PC-9 (cell line): ENCODE measurements at regions not wholly inside any gene's neighbourhood (a gene's known extent, or its start where the extent isn't known, plus 50 kb on each side); places are given as distances from the start of the nearest gene placed in this dataset.

ENCODE experiments used
- BruUV-seq: library from RNA; stranded (reverse); fragments of 400-500 nt; replicated peaks from 2 replicates; lab custom pipeline; 2021; lab: Mats Ljungman, UMichigan
- CTCF ChIA-PET: fragments of 300-600 bp; sonication (Branson Sonifier 250); formaldehyde crosslinking; loops from one replicate; lab custom pipeline; 2022; ENCODE audit warnings: antibody characterized with exemption; lab: Charles Lee
- POLR2A ChIA-PET: fragments of 300-600 bp; sonication (Branson Sonifier 250); formaldehyde crosslinking; loops from one replicate; lab custom pipeline; 2022; ENCODE audit warnings: antibody characterized with exemption; ENCODE audit not compliant: unreplicated experiment; lab: Charles Lee
- DNase-seq, 2 experiments: peaks; one replicate each; pipeline versions ENCODE4 v3.0.0 to v3.0.0-alpha.2; 2015 to 2022; ENCODE audit warnings: mixed read lengths in 1 of 2
- H2AFZ ChIP-seq: fragments of 200-600 bp; sonication (generic); 2 replicates; pipeline ENCODE4 v1.8.1; 2017; ENCODE audit warnings: antibody characterized with exemption
- H3F3A ChIP-seq: fragments of 200-600 bp; sonication (generic); 2 replicates; pipeline ENCODE4 v1.8.1; 2017; ENCODE audit warnings: antibody characterized with exemption, mild to moderate bottlenecking, low read depth; ENCODE audit not compliant: insufficient read depth
- H3K27ac ChIP-seq: fragments of 200-600 bp; sonication (generic); 2 replicates; pipeline ENCODE4 v1.6.1; 2016; ENCODE audit warnings: mixed run types
- H3K27me3 ChIP-seq: fragments of 200-600 bp; sonication (generic); 2 replicates; pipeline ENCODE4 v1.6.1; 2016; ENCODE audit warnings: low read depth, mixed run types; ENCODE audit not compliant: insufficient read depth
- H3K36me3 ChIP-seq: fragments of 200-600 bp; sonication (generic); 2 replicates; pipeline ENCODE4 v1.6.1; 2016; ENCODE audit warnings: low read depth, mixed run types
- H3K4me1 ChIP-seq: fragments of 200-600 bp; sonication (generic); replicated peaks from 2 replicates; pipeline ENCODE4 v1.6.1; 2016; ENCODE audit warnings: mixed run types; ENCODE audit not compliant: insufficient read depth
- H3K4me2 ChIP-seq: fragments of 200-600 bp; sonication (generic); 2 replicates; pipeline ENCODE4 v1.6.1; 2017; ENCODE audit warnings: mixed run types
- H3K4me3 ChIP-seq: fragments of 200-600 bp; sonication (generic); 2 replicates; pipeline ENCODE4 v1.6.1; 2016; ENCODE audit warnings: mixed run types
- H3K79me2 ChIP-seq: fragments of 200-600 bp; sonication (generic); 2 replicates; pipeline ENCODE4 v1.6.1; 2017; ENCODE audit warnings: low read depth, mixed run types
- H3K9me2 ChIP-seq: fragments of 200-600 bp; sonication (generic); 2 replicates; pipeline ENCODE4 v1.8.1; 2017; ENCODE audit warnings: mild to moderate bottlenecking; ENCODE audit not compliant: insufficient read depth
- H3K9me3 ChIP-seq: fragments of 200-600 bp; sonication (generic); 2 replicates; pipeline ENCODE4 v1.8.1; 2016; ENCODE audit warnings: low read depth; ENCODE audit not compliant: insufficient read depth
- H4K20me1 ChIP-seq: fragments of 200-600 bp; sonication (generic); 2 replicates; pipeline ENCODE4 v1.8.1; 2017; ENCODE audit not compliant: insufficient read depth
- CTCF ChIP-seq: fragments of 200-600 bp; sonication (generic); conservative IDR thresholded peaks from 2 replicates; pipeline ENCODE4 v1.6.1; 2017; ENCODE audit warnings: mixed run types, antibody characterized with exemption, mild to moderate bottlenecking, moderate library complexity
- EZH2 ChIP-seq: fragments of 200-600 bp; sonication (generic); IDR thresholded peaks from 2 replicates; pipeline ENCODE4 v1.8.0; 2017; ENCODE audit warnings: antibody characterized with exemption, low read depth
- intact Hi-C: fragments of 100-400 bp; cut with micrococcal nuclease; formaldehyde crosslinking; loops from one replicate; pipeline ENCODE4 v1.10.0; 2022; ENCODE audit not compliant: unreplicated experiment

GRCh38 chr5:89269721-89270120 lies 386.7 kb upstream of the MEF2C start:
- Histone ChIP-seq H2AFZ (no peak overlapping the region), H3K4me3 (no peak overlapping the region), H3K4me2 (no peak overlapping the region), H3K36me3 (no peaks in the 10 kb centered on the region), H4K20me1 (no peaks in the 10 kb centered on the region), H3K27ac (no peak overlapping the region), H3F3A (no peaks in the 10 kb centered on the region), H3K4me1 (no peaks in the 10 kb centered on the region), H3K9me2 (no peaks in the 10 kb centered on the region), H3K9me3 (no peaks in the 10 kb centered on the region), H3K79me2 (no peaks in the 10 kb centered on the region), H3K27me3 (no peaks in the 10 kb centered on the region)
- DNase-seq = no peak
- POLR2A ChIA-PET = no interaction called here
- CTCF ChIA-PET = no interaction called here
- TF ChIP-seq EZH2 (no peak), CTCF (no peak)
- BruUV-seq = no TSS peak
- intact Hi-C loops = loop anchor here (10.0 kb wide), 1 partner anchor 465 kb away; no protein-coding TSS in a partner anchor

GRCh38 chr5:89268460-89268859 lies 385.5 kb upstream of the MEF2C start:
- H3K36me3 ChIP-seq = no peaks in the 10 kb centered on the region
- TF ChIP-seq EZH2 (no peak), CTCF (no peak)
- peak in 1 of 2 experiments; percentile 16 for DNase-seq
- H3K4me1 ChIP-seq = no peaks in the 10 kb centered on the region
- no peaks in the 10 kb centered on the region for H3K79me2 ChIP-seq
- intact Hi-C loops = loop anchor here (10.0 kb wide), 1 partner anchor 466 kb away; no protein-coding TSS in a partner anchor
- H3K4me2 ChIP-seq = no peak overlapping the region
- no peak overlapping the region for H3K4me3 ChIP-seq
- BruUV-seq = no TSS peak
- no peak overlapping the region for H2AFZ ChIP-seq
- POLR2A ChIA-PET = no interaction called here
- H4K20me1 ChIP-seq = no peaks in the 10 kb centered on the region
- H3K9me3 ChIP-seq = no peaks in the 10 kb centered on the region
- H3K27ac ChIP-seq = no peak overlapping the region
- CTCF ChIA-PET = no interaction called here
- H3F3A ChIP-seq = no peaks in the 10 kb centered on the region
- no peaks in the 10 kb centered on the region for H3K27me3 ChIP-seq
- H3K9me2 ChIP-seq = no peaks in the 10 kb centered on the region

- no peak for DNase-seq
- H2AFZ ChIP-seq = no peak overlapping the region
- intact Hi-C loops = loop anchor here (10.0 kb wide), 1 partner anchor 467 kb away; no protein-coding TSS in a partner anchor
- no peaks in the 10 kb centered on the region for H3K36me3 ChIP-seq
- no TSS peak for BruUV-seq
- H3K79me2 ChIP-seq = no peaks in the 10 kb centered on the region
- no peaks in the 10 kb centered on the region for H3K27me3 ChIP-seq
- H3F3A ChIP-seq = no peaks in the 10 kb centered on the region
- no peaks in the 10 kb centered on the region for H3K9me3 ChIP-seq
- no peaks in the 10 kb centered on the region for H4K20me1 ChIP-seq
- H3K27ac ChIP-seq = no peak overlapping the region
- ChIA-PET CTCF (no interaction called here), POLR2A (no interaction called here)
- no peaks in the 10 kb centered on the region for H3K4me1 ChIP-seq
- no peaks in the 10 kb centered on the region for H3K9me2 ChIP-seq
- H3K4me2 ChIP-seq = no peak overlapping the region
- TF ChIP-seq EZH2 (no peak), CTCF (no peak)
- no peak overlapping the region for H3K4me3 ChIP-seq
These were observed 384.8 kb upstream of the MEF2C start for GRCh38 chr5:89267788-89268187.
